Bronchial epithelial cell (primary cell): ENCODE measurements at regions not wholly inside any gene's neighbourhood (a gene's known extent, or its start where the extent isn't known, plus 50 kb on each side); places are given as distances from the start of the nearest gene placed in this dataset.

Source experiments
- DNase-seq: peaks from one replicate; pipeline ENCODE4 v3.0.0-alpha.2; 2010; ENCODE audit warnings: low read depth
- FAIRE-seq: peaks from 2 replicates; lab custom pipeline; 2011; peaks lifted over from hg19 to GRCh38; lab: Jason Lieb, UNC
- H3K27me3 ChIP-seq: 2 replicates; pipeline ENCODE4 v1.5.1; 2011; ENCODE audit warnings: low read length; ENCODE audit not compliant: control insufficient read depth, insufficient read depth
- H3K36me3 ChIP-seq: 2 replicates; pipeline ENCODE4 v1.5.1; 2011; ENCODE audit warnings: low read length; ENCODE audit not compliant: control insufficient read depth, insufficient read depth
- H3K4me3 ChIP-seq: 2 replicates; pipeline ENCODE4 v1.5.1; 2011; ENCODE audit warnings: mild to moderate bottlenecking, low read depth, low read length, control low read depth
- TF ChIP-seq, protein P1 (sequence below): IDR thresholded peaks from 2 replicates; pipeline ENCODE4 v1.5.1; 2011; ENCODE audit warnings: mild to moderate bottlenecking, moderate library complexity, low read length, control low read depth, inconsistent platforms; ENCODE audit not compliant: insufficient read depth, severe bottlenecking

DNA sequence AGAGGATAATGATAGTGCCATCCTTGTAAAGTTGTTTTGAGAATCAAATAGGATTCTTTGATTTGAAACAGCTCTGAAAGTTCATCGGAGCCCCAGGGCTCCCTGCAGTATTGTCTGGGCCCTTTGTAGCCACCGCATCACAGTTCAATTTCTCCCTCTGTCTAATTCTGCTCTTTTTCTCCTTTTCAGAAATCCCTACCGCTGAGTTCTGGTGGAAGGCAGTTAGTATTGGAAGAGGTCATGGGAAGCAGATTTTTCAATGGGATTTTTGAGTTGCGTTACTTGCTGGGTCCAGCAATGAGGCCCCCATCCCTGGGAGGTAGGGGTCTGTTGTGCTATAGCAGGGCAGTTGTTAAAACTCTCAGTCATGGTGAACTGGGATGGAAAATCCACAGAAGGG, 101.0 kb upstream of the DISP3 start:
- FAIRE-seq = no peak
- no peaks in the 10 kb centered on the region for H3K27me3 ChIP-seq
- H3K36me3 ChIP-seq = no peaks in the 10 kb centered on the region

DNA sequence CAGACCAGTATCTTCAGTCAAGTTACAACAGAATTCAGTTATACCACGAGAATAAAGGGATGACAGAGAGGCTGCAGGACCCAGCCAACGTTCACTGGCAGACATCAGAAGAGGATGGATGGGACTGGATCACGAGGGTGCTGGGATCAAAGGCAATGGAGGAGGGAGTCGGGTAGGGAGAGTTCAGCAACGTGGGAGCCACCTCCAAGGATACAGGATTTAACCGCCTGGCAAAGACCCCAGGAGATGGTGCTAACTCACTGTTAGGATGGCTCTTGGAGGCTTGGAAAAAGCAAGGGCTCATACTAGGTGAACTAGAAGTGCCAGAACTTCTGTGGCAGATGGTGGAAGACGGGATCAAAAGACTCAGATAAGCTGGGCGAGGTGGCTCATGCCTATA, 99.1 kb upstream of the DISP3 start:
- TF ChIP-seq, protein P1, sequence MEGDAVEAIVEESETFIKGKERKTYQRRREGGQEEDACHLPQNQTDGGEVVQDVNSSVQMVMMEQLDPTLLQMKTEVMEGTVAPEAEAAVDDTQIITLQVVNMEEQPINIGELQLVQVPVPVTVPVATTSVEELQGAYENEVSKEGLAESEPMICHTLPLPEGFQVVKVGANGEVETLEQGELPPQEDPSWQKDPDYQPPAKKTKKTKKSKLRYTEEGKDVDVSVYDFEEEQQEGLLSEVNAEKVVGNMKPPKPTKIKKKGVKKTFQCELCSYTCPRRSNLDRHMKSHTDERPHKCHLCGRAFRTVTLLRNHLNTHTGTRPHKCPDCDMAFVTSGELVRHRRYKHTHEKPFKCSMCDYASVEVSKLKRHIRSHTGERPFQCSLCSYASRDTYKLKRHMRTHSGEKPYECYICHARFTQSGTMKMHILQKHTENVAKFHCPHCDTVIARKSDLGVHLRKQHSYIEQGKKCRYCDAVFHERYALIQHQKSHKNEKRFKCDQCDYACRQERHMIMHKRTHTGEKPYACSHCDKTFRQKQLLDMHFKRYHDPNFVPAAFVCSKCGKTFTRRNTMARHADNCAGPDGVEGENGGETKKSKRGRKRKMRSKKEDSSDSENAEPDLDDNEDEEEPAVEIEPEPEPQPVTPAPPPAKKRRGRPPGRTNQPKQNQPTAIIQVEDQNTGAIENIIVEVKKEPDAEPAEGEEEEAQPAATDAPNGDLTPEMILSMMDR = no peak
- H3K36me3 ChIP-seq = no peaks in the 10 kb centered on the region
- H3K4me3 ChIP-seq = no peak overlapping the region
- FAIRE-seq (no peak), DNase-seq (no peak)
- H3K27me3 ChIP-seq = no peaks in the 10 kb centered on the region

More for the DNA sequence above, 101.0 kb upstream of the DISP3 start:
- TF ChIP-seq, protein P1 = no peak
- H3K4me3 ChIP-seq = no peak overlapping the region
- no peak for DNase-seq

DNA sequence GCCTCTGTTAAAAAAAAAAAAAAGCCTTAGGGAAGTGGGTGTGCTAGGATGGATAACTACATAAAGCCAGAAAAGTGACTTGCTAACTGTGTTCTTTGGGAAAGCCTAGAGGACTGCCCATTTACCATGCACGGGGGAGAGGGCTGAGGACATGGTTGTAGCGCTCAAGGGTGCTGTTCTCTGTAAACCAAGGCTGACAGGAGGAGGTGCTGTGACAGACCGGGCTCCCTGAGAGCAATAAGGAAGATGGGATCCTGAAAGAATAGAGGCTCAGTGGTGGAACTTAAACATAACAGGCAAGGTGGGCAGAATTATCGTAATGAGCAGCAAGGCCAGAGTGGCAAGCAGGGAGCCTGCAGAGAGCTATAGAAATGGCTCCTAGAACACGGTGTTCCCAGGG, 98.5 kb upstream of the DISP3 start:
- no peaks in the 10 kb centered on the region for H3K27me3 ChIP-seq
- no peak overlapping the region for H3K4me3 ChIP-seq
- TF ChIP-seq, protein P1 = no peak
- DNase-seq (no peak), FAIRE-seq (no peak)
- no peaks in the 10 kb centered on the region for H3K36me3 ChIP-seq

DNA sequence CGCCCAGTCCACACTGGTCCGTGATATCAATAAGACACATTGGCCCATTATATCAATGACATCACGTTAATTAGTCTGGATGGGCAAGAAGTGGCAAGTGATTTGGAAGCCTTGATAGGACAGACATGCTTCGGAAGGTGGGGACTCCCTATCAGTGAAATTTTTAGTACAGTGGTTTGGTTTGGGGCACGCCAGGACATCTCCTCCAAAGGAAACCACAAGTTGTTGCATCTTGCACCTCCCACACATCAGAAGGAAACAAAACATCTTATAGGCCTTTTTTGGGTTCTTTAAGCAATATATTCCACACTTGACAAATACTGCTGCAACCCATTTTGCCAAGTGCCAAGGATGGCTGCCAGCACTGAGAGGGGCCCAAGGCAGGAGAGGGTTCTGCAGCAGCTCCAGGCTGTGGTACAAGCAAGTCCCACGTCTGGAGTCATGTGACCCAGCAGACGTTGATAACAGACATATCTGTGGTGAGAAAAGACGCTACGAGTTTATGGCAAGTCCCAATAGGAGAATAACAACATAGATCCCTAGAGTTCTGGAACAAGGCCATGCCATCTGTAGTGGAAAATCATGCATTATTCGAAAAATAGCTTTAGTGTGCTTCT, 95.3 kb upstream of the DISP3 start:
- Histone ChIP-seq H3K27me3 (no peaks in the 10 kb centered on the region), H3K36me3 (no peaks in the 10 kb centered on the region), H3K4me3 (no peak overlapping the region)
- peak; percentile 20 for DNase-seq
- TF ChIP-seq, protein P1 = no peak
- FAIRE-seq = no peak

DNA sequence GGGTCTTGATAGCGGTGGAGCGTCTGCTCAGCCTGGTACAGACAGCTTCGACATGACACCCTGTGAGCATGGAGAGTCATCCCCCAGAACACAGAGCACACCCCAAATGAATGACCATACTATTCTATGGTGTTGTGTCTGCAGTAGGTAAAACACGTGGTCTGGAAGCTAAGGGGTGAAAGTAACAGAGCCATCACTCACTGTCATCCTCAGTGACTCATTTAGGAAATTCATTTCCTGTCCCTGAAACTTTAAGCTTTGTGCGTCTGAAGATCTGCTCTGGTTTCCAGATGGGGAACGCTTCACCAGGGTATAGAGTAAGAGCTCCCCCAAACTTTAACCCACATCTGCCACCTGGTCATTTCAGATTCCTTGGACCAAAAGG, 94.8 kb upstream of the DISP3 start:
- TF ChIP-seq, protein P1 = no peak
- Histone ChIP-seq H3K27me3 (no peaks in the 10 kb centered on the region), H3K4me3 (no peak overlapping the region), H3K36me3 (no peaks in the 10 kb centered on the region)
- FAIRE-seq (peak; percentile 96), DNase-seq (peak; percentile 40)

DNA sequence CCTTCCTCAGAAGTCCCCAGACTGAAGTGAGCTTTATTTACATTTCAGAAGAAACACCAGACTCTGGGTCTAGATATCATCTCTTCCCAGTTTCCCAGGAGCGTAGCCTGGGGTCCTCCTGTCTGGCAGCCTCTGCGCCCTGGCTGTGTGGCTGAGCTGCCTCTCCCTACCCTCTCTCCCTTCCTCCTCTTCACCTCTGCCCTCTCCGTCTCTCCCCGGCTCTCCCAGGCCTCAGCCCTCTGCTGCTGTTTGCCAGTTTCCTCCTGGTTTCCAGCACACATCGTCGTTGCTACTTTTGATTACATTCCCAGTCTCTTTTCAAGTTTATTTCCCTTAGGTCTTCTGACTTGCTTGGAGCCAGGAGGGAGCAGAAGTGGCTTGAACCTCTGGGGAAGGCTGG, 91.1 kb upstream of the DISP3 start:
- no peak for DNase-seq
- no peak for FAIRE-seq
- peaks cover 1% of the 10 kb centered on the region for H3K27me3 ChIP-seq
- TF ChIP-seq, protein P1 = no peak
- no peaks in the 10 kb centered on the region for H3K36me3 ChIP-seq
- H3K4me3 ChIP-seq = no peak overlapping the region
